Sigmoid colon (tissue), 4 donors: ENCODE measurements at regions not wholly inside any gene's neighbourhood (a gene's known extent, or its start where the extent isn't known, plus 50 kb on each side); places are given as distances from the start of the nearest gene placed in this dataset.

Source experiments
- CTCF ChIP-seq, 4 experiments: fragments of 450-650 bp in 3 of 4; fragments of 200-600 bp in 1 of 4; IDR thresholded peaks; one replicate each; pipeline ENCODE4 v1.5.1; 2016 to 2019; ENCODE audit warnings: antibody characterized with exemption in 4 of 4, mild to moderate bottlenecking in 3 of 4, moderate library complexity in 2 of 4
- EP300 ChIP-seq, 4 donors: sonication (generic); formaldehyde crosslinking; IDR thresholded peaks; one replicate each; pipeline ENCODE4 v1.6.1; 2017; ENCODE audit warnings: antibody characterized with exemption in 4 of 4
- POLR2A ChIP-seq, 2 donors: fragments of 450-650 bp; IDR thresholded peaks; one replicate each; pipeline ENCODE4 v1.6.1; 2016; ENCODE audit warnings: antibody characterized with exemption in 2 of 2, mild to moderate bottlenecking in 2 of 2, moderate library complexity in 2 of 2
- POLR2AphosphoS5 ChIP-seq, 4 donors: sonication (generic); formaldehyde crosslinking; IDR thresholded peaks; one replicate each; pipeline ENCODE4 v1.6.1; 2017; ENCODE audit warnings: antibody characterized with exemption in 4 of 4

- no peak for TF ChIP-seq POLR2AphosphoS5 (IDR thresholded peaks at IDR 0.05)
- no peak for TF ChIP-seq CTCF (IDR thresholded peaks at IDR 0.05)
- no peak for TF ChIP-seq EP300 (IDR thresholded peaks at IDR 0.05)
- no peak for TF ChIP-seq POLR2A (IDR thresholded peaks at IDR 0.05)
Observed at GRCh38 chr5:156219483-156220005, 107.4 kb upstream of the SGCD start.
